HG02678 (cell line): ENCODE measurements at regions not wholly inside any gene's neighbourhood (a gene's known extent, or its start where the extent isn't known, plus 50 kb on each side); places are given as distances from the start of the nearest gene placed in this dataset.

Experiments
- ATAC-seq: cut with Tn5 transposase; IDR thresholded peaks from one replicate; pipeline ENCODE4 v1.9.1; 2021; ENCODE audit warnings: mild to moderate bottlenecking, moderate library complexity; ENCODE audit not compliant: unreplicated experiment

GRCh38 chr22:27655582-27656185, 145.9 kb downstream of the MN1 start:
- ATAC-seq, result no peak

- ATAC-seq, result no peak
Measured at GRCh38 chr22:27656970-27657369, 144.6 kb downstream of the MN1 start.

- no peak for ATAC-seq
Measured at GRCh38 chr22:27660306-27660705, 141.2 kb downstream of the MN1 start.

- ATAC-seq, result no peak
Measured at GRCh38 chr22:27662359-27663301, 138.9 kb downstream of the MN1 start.

GRCh38 chr22:27663812-27664211, 137.7 kb downstream of the MN1 start:
- ATAC-seq, result no peak

- ATAC-seq, result no peak
Measured at GRCh38 chr22:27666272-27666997, 135.1 kb downstream of the MN1 start.

GRCh38 chr22:27667121-27667843, 134.3 kb downstream of the MN1 start:
- no peak for ATAC-seq

- ATAC-seq, result no peak
Measured at GRCh38 chr22:27668828-27669797, 132.4 kb downstream of the MN1 start.

- ATAC-seq, result no peak
Measured at GRCh38 chr22:27669798-27670599, 131.6 kb downstream of the MN1 start.

GRCh38 chr22:27670701-27671412, 130.7 kb downstream of the MN1 start:
- ATAC-seq, result no peak

GRCh38 chr22:27671413-27671935, 130.1 kb downstream of the MN1 start:
- no peak for ATAC-seq

- no peak for ATAC-seq
Measured at GRCh38 chr22:27672721-27673418, 128.7 kb downstream of the MN1 start.

GRCh38 chr22:27673839-27674238, 127.7 kb downstream of the MN1 start:
- ATAC-seq, result no peak

- ATAC-seq, result no peak
Measured at GRCh38 chr22:27674261-27674923, 127.2 kb downstream of the MN1 start.

- ATAC-seq, result no peak
Measured at GRCh38 chr22:27676545-27677213, 124.9 kb downstream of the MN1 start.

GRCh38 chr22:27677905-27678458, 123.6 kb downstream of the MN1 start:
- no peak for ATAC-seq
